HG02759 (cell line): ENCODE measurements at regions not wholly inside any gene's neighbourhood (a gene's known extent, or its start where the extent isn't known, plus 50 kb on each side); places are given as distances from the start of the nearest gene placed in this dataset.

ENCODE experiments used
- ATAC-seq: cut with Tn5 transposase; IDR thresholded peaks from one replicate; pipeline ENCODE4 v1.9.1; 2021; ENCODE audit warnings: mild to moderate bottlenecking, moderate library complexity; ENCODE audit not compliant: unreplicated experiment

- no peak for ATAC-seq
Measured at GRCh38 chr1:60488847-60489246, 415.3 kb upstream of the C1orf87 start.

GRCh38 chr1:60487565-60488345, 414.2 kb upstream of the C1orf87 start:
- ATAC-seq: no peak

- ATAC-seq: no peak
Measured at GRCh38 chr1:60483509-60483908, 409.9 kb upstream of the C1orf87 start.

- ATAC-seq: no peak
Measured at GRCh38 chr1:60470246-60470645, 396.7 kb upstream of the C1orf87 start.

GRCh38 chr1:60463786-60464185, 390.2 kb upstream of the C1orf87 start:
- no peak for ATAC-seq

GRCh38 chr1:60463146-60463545, 389.6 kb upstream of the C1orf87 start:
- no peak for ATAC-seq

GRCh38 chr1:60461925-60462595, 388.5 kb upstream of the C1orf87 start:
- no peak for ATAC-seq

GRCh38 chr1:60458111-60458510, 384.5 kb upstream of the C1orf87 start:
- ATAC-seq: no peak

GRCh38 chr1:60449876-60450275, 376.3 kb upstream of the C1orf87 start:
- no peak for ATAC-seq

- no peak for ATAC-seq
Measured at GRCh38 chr1:60448850-60449249, 375.3 kb upstream of the C1orf87 start.

GRCh38 chr1:60444680-60445079, 371.1 kb upstream of the C1orf87 start:
- no peak for ATAC-seq

GRCh38 chr1:60436186-60436585, 362.6 kb upstream of the C1orf87 start:
- ATAC-seq: no peak

- no peak for ATAC-seq
Measured at GRCh38 chr1:60431593-60431992, 358.0 kb upstream of the C1orf87 start.

GRCh38 chr1:60430375-60430774, 356.8 kb upstream of the C1orf87 start:
- ATAC-seq: no peak

- no peak for ATAC-seq
Measured at GRCh38 chr1:60428127-60428526, 354.6 kb upstream of the C1orf87 start.

- no peak for ATAC-seq
Measured at GRCh38 chr1:60427701-60428100, 354.1 kb upstream of the C1orf87 start.

GRCh38 chr1:60427194-60427593, 353.6 kb upstream of the C1orf87 start:
- no peak for ATAC-seq

GRCh38 chr1:60425528-60425927, 352.0 kb upstream of the C1orf87 start:
- ATAC-seq: no peak

- no peak for ATAC-seq
Measured at GRCh38 chr1:60423146-60423780, 349.7 kb upstream of the C1orf87 start.

GRCh38 chr1:60421965-60422364, 348.4 kb upstream of the C1orf87 start:
- ATAC-seq: no peak

- no peak for ATAC-seq
Measured at GRCh38 chr1:60419023-60419422, 345.5 kb upstream of the C1orf87 start.

- ATAC-seq: no peak
Measured at GRCh38 chr1:60415696-60416095, 342.1 kb upstream of the C1orf87 start.
